ENCODE measurements at regions not wholly inside any gene's neighbourhood (a gene's known extent, or its start where the extent isn't known, plus 50 kb on each side); places are given as distances from the start of the nearest gene placed in this dataset.

DNA sequence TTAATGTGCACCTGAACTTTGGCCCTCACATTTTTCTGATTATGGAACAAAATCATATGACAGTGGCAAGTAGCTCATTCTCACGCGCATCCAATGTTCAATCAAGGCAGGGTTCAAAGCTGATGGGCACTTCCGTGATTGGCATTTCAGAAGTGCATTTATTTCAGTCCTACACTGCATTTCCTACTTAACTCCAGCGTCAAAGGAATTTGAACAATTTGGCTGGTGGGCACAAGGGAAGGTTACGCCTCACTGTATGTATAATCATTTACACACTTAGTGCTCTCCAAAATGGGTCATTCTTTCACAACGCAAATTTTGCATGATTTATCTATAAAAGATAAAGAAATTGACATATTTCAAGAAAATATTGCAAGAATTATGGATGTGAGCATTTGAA, 167.9 kb upstream of the VLDLR start:
- DNase-seq (ENCODE audit: low spot score): no peak

DNA sequence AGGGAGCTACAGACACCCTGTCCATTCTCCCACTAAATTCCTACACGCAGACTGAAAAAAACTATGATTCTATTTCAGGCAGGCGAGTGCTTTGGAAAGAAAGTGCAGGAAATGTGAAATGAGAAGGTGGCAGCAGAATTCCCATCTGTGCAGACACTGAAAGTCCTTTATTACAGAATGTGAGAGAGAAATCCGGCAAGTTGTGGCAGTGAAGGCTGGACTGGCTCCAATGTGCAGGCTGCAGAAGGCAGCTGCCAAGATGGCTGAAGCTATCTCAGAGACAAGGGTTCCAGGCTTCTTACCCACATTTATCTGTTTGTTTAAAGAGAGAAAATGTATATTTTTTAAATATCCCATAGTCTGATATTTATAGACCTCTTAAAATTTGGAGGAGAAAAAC, 161.8 kb upstream of the VLDLR start:
- no peak for DNase-seq (ENCODE audit: low spot score)

DNA sequence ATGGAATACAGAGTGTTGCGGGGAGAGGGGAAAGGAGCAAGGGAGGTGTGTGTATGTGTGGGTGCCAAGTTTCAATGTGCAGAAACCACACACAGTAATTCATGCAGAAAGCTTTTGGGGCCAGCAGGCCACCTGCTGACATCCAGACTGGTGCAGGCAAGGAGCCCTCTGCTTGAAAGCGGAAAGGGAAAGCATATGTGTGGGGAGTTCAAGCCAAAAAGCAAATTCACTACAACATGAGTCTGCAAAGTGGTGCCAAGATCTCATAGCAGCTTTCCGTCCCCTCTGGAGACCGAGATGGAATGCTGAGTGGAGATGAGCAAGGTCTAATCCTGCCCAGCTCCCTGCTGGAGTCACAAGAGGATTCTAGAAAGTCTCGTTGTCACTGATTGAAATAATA, 159.7 kb upstream of the VLDLR start:
- no peak for DNase-seq (ENCODE audit: low spot score)

DNA sequence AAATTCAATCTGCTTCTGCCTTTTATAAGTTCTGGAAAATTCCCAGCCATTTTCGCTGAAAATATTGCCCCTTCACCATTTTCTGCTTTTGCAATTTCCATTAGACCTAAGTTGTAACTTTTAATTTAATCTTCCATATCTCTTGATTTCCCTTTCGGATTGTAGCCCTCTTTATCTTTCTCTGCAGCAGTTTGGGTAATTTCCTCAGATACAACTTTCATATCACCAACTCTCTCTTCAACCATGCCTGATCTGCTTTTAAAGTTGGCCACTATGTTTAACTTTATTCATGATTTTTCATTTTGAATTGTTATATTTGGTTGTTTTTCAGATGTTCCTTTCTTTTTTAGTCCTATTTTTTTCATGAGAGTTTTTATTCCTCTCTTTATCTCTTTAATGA, 157.0 kb upstream of the VLDLR start:
- DNase-seq (ENCODE audit: low spot score): no peak

DNA sequence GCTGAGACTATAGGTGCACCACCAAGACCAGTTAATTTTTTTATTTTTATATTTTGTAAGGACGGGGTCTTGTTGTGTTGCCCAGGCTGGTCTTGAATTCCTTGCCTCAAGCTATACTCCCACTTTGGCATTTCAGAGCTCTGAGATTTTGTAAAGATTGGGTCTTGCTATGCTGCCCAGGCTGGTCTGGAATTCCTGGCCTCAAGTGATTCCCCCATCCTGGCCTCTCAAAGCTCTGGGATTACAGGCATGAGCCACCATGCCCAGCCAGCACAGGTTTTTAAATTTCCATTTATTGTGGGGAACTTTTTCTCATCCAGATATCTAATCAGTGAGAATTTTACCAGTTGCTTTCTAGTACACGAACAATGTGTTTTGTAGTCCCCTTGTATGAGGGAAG, 156.1 kb upstream of the VLDLR start:
- DNase-seq (ENCODE audit: low spot score): no peak

DNA sequence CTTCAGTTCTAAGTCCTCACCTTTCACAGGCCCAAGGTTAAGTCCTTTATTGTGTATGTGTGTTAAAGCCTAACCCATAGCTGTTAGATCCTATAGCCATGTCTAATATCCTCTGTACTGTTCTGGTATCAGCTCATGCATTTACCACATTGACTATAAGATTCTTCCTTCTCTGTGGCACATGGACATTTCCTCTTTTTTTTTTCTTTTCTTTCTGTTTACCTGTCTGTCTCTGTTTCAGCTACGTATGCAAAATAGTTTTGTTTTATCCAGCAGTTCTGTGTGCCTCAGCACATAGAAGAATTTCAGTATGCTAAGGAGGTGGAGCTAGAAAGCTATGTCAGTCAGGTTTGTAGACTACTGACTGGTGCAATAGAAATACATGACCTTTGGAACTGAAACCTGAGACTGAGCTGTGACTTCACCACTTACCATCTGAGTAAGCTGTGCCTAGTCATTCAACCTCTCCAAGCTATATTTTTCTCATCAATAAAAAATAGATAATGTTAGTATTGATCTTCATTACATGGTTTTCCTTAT, 155.6 kb upstream of the VLDLR start:
- DNase-seq (ENCODE audit: low spot score): no peak

DNA sequence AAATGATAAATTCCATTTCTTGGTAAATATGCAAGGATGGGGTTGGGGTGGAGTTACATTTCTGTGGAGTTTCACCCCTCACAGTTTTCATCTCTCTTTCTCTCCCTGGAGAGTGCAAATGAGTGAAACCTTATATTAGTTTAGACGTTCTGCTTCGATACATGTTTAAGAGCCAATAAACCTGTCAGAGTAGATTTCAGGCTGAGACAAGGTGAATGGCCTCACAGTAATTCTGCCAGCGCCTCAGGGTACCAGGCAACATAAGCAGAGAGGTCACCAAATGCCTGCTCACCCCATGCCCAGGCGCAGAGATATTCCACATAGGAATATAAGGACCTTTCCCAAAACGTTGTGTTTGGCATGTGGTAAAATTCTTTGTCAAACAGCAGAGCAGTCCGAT, 154.9 kb upstream of the VLDLR start:
- no peak for DNase-seq (ENCODE audit: low spot score)

DNA sequence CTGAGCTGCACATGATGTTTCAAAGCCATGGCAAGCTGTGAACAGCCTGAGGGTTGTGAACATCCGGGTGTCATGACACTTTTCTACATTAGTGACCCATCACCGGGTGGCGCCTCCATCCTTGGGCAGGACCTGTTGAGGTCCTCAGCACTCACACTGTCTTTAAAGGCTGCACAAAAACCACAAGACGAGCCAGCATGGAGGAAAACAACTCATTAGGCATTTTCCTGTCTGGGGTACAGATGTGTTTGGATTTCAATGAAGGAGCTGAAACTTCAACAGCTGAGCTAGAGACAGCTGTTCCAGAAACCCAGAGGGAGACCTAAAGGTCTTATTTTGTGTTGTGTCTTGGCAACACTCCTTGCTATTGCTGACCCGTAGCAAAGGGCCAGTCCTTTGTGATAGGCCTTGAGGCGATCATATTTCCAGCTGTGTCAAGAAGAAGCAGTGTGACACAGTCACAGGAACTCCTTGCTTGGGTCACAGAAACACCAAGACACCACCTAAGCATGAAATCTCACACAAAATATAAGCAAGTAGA, 151.8 kb upstream of the VLDLR start:
- DNase-seq (ENCODE audit: low spot score): no peak

DNA sequence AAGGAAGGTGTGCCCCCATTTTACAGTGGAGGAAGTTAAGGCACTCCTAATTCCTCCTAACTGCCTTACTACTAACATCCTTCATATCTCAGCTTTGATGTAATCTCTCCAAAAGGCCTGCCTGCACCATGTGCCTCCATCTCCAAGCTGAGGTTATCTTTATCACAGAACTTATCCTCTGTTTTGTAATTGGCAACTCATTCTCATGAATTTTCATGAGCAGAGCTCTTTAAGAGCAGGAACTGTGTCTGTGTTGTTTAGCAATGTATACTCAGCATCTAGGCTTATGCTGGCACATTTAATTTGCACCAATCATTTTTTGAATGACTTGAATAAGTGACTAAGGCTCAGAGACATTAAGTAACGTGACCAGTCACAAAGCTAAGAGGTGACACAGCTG, 147.9 kb upstream of the VLDLR start:
- DNase-seq (ENCODE audit: low spot score): no peak

DNA sequence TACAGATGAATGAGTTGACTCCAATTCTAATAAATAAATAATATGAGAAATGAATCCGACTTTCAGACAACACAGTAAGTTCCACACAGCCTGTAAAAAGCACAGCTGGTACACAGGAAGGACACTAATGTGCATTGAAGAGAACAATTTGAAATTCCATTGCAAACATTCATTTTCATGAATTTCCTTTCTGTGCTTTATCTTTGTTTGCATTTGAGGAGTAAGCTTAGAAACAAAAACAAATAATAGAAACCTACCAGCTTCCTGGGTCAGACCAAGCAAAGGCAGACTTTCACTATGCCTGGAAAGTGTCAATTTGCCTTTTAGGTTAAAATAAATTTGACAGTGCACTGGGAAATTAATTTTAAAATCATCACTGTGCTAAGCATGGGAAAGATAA, 143.8 kb upstream of the VLDLR start:
- DNase-seq (ENCODE audit: low spot score): no peak

DNA sequence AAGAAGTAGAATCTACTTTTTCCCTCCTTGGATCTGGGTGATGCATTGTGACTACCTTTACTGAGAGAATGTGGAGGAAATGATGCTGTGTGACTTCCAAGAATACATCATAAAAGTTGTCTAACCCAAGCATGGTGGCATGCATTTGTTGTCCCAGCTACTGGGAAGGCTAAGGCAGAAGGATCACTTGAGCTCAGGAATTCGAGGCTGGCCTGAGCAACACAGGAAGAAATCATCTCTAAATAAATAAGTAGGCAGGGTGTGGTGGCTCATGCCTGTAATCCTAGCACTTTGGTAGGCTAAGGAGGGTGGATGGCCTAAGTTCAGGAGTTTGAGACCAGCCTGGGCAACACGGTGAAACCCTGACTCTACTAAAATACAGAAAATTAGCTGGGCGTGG, 143.2 kb upstream of the VLDLR start:
- no peak for DNase-seq (ENCODE audit: low spot score)

DNA sequence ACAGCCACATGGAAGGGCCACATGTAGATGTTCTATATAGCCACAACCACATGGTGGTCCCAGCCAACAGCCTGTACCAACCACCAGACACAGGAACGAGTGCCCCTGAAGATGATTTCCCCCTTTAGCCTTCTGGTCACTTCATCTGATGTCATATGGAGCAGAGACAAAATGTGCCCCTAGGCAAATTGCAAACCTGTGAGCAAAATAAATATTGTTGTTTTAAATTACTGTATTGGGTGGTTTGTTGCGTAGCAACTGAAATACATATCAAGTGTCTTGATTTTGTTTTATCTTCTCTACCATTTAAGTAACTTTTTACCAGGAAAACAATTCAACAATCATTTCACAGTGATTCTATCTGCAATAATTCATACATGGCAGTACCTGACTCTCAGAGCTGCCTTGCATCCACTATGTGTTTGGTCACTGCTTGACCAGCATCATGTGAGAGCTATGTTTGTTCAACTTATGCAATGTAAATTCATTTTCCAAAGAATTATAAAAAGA, 142.5 kb upstream of the VLDLR start:
- no peak for DNase-seq (ENCODE audit: low spot score)

DNA sequence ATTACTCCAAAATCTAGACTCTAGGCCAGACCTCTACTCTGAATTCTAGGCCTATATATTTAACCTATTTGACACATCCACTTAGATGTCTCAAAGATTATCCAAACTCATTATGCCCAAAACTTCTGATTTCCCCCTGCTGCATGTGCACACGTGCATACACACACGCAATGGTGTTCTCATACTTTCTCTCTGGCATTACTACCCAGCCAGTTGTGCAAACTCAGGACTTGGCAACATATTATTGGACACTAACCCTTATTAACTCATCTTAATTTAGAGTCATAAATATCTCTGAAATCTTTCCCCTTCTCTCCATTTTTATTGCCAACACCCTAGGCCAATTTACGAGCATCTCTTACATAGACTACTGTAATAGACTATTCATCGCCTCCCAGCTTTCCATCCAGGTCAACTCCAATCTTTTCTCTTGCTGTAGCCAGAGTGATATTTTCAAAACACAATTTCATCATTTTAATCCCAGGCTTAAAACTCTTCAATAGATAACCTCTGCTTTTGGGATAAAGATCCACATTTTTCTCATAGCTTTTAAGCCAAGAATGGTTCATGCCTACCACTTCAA, 141.2 kb upstream of the VLDLR start:
- no peak for DNase-seq (ENCODE audit: low spot score)

DNA sequence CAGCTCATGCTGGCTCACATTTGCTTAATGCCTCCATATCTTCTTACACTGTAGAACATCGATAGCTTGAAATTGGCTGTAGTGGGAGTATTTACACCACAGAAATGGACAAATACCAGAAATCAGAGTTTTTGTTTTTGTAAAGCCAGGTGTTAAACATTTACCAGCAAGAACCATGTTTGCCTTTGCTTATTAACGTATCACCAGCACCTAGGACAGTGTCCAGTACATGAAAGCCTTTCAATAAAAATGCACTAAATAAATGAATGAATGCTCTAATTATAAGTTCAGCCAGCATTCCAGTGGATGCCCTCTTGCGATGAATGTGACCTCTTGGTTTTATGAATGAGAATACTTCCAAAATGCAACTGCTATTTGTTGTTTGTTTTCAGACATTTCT, 140.4 kb upstream of the VLDLR start:
- DNase-seq (ENCODE audit: low spot score): peak; percentile 3

DNA sequence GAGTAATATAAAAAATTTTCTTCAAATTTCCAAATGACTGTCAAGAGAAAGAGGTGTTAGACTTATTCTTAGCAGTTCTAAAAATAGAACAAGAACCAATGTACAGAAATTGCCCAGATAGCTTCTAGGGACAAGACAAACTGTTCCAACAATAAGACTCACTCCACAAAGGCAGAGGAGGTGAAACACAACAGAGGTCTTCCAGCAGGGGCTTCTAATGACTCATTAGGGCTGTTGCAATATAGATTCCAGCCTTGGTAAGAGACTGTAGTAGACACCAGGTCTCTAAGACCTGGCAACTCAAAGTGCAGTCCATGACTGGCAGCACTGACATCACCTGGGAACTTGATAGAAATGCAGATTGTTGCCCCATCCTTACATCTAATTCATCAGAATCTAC, 134.6 kb upstream of the VLDLR start:
- DNase-seq (ENCODE audit: low spot score): no peak

DNA sequence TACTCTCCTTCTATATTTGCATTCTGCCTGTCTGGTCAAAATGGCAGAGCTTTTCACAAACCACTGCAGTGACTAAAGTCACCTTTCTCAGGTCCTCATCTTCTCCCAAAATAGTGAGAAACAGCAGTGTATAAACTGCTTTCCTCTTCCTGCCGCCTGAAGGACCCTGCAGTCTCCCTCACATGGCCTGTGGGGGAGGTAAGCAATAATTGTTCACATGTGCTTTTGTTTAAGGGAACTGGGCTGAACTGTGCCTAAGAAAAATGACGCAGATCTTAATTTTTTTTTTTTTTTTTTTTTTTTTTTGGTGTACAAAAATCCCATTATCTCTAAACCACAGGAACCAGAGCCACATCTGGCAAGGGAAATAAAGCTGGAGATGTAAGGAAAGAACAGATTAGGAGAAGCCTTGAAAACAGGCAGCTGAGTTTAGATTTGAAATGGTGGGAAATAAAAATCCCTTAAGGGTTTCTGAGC, 131.7 kb upstream of the VLDLR start:
- DNase-seq (ENCODE audit: low spot score): peak; percentile 3

DNA sequence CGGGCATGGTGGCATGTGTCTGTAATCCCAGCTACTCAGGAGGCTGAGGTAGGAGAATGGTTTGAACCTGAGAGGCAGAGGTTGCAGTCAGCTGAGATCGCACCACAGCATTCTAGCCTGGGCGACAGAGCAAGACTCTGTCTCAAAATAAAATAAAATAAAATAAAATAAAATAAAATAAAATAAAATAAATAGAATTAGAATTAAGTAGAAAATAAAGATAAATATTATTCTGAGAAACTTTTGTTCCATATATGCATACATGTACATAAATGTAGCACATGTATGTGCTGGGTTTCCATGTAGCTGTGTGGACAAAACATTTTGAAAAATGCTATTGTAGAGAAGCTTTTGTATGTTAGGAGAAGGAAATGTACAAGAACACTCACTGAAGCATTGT, 129.4 kb upstream of the VLDLR start:
- no peak for DNase-seq (ENCODE audit: low spot score)

DNA sequence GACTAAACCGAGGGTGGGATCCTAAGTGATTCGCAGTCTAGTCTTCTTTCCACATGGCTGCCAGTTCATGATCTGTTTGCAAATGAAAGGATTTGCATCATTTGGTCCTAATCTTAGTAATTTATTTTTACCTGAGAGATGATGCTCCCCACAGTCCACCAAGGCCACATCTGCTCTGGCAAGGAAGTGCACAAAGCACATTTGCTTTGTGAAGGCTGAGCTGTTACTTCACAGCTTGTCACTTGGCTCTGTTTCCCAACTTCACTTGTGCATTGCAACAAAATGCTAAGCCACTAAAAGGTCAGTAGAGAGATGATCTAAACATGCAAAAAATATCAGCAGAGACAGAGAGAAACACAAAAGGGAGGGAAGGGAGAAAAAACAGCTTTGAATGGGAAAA, 128.5 kb upstream of the VLDLR start:
- DNase-seq (ENCODE audit: low spot score): no peak

DNA sequence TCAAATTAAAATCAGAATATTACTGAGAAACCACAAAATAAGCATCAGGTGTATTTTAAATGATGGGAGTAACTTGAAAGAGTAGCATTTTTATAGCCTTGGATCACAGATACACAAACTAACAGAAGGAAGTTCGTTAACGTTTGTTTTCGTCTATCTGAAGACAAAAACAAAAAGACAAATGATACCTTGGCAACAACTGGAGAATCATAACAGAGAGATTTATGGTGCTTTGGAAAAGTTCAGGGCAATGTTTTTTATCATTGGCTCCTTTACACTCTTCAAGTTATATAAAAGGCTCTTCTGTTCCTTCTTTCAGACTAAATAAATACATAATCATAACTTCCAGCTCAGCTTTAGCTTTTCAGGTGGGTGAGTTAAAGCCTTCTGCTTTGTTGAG, 128.1 kb upstream of the VLDLR start:
- DNase-seq (ENCODE audit: low spot score): no peak

DNA sequence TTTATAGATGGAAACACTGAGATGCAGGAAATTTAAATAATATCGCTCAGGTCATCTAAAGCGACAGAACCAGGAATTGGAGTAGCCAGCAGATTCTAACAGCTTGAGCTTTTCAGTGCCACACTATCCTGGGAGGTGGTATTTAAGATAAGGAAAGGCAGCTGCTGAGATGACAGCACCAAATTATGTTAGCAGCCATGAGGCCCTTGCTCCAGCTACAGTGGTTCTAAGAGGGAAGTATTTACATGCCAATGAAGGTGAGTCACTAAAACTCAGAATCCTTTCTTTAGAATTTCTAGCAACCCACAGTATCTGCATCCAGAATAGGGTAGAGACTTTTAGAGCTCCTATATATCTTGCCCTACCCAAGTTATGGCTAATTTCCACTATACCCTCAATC, 127.0 kb upstream of the VLDLR start:
- DNase-seq (ENCODE audit: low spot score): no peak

DNA sequence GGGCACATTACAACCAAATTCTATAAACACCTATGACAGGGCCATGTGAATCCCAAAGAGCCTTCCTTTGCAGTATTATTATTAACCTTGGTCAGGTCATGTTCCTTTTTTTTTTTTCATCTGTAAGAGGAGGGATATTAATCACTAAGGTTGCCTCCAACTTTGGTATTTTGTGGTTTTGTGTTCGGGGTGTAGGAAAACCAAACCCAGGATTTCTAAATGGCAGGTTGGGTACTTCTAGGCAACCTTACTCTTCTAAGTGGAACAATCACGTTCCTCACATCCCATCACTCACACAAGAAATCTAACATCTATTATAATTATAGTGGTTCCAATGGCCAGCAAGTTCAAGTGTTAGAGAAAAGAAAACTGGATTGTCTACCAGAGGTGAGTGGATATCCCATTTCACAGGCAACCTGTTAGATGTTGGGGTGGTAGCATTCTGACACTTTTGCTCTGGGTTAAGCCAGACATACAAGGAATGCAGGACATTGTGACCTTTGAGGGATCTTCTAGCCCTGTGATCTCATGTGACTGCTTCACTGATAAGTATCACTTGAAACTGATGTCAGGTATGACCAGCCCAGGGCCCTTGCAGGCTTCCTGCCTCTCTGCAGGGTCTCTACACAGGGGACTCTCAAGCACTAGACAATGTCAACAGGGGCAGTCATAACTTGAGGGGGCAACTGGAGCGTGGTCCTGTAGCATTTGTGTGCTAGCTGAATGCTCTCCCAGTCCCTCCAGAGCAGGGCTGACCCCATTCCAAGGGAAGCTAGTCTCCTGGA, 126.2 kb upstream of the VLDLR start:
- DNase-seq (ENCODE audit: low spot score): no peak

DNA sequence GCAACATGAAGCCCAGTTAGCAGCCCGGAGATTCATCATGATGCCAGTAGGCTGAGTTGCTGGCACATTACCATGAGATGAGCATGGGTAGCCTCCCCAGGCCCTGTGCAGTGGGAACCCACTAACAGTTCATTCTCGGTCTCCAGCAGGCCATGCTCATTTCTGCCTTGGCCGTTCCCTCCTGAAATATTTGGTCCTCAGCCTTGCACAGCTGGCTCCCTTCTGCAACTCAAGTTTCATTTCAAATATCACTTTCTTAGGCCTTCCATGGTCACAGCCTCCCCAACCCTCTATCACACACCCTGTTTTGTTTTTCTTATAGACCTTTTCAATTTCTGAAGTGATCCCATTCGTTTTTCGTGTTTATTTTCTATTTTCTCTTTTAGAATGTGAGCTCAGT, 125.4 kb upstream of the VLDLR start:
- no peak for DNase-seq (ENCODE audit: low spot score)

DNA sequence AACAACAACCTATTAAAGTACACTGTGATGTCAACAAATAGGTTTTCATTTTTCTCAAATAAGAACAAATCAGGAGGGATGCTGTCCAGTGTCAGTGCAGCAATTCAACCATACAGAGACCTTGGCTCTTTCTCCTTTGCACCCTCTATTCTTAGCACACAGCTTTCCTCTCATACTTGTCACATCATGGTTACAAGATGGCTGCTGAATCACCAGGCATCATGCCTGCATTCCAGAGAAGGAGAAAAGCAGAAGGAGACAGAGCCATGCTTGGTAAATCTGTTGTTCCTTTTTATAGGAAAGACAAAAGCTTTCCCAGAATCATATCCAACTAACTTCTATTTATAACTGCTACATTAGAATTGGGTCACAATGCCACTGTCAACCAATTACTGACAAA, 124.7 kb upstream of the VLDLR start:
- no peak for DNase-seq (ENCODE audit: low spot score)

Data from COLO829 (cell line).